Kidney epithelial cell (primary cell): ENCODE measurements at regions not wholly inside any gene's neighbourhood (a gene's known extent, or its start where the extent isn't known, plus 50 kb on each side); places are given as distances from the start of the nearest gene placed in this dataset.

Experiments used
- DNase-seq: peaks from one replicate; pipeline ENCODE4 v3.0.0-alpha.2; 2010; ENCODE audit warnings: low read depth
- H3K27me3 ChIP-seq: 2 replicates; pipeline ENCODE4 v1.6.0; 2011; ENCODE audit warnings: low read length; ENCODE audit not compliant: control insufficient read depth, insufficient read depth
- H3K36me3 ChIP-seq: 2 replicates; pipeline ENCODE4 v1.5.1; 2011; ENCODE audit warnings: low read length; ENCODE audit not compliant: control insufficient read depth, insufficient read depth
- H3K4me3 ChIP-seq: 2 replicates; pipeline ENCODE4 v1.5.1; 2011; ENCODE audit warnings: low read depth, mild to moderate bottlenecking, control low read depth, low read length
- CTCF ChIP-seq: IDR thresholded peaks from 2 replicates; pipeline ENCODE4 v1.5.1; 2011; ENCODE audit warnings: mild to moderate bottlenecking, moderate library complexity, low read length, control low read depth, inconsistent platforms; ENCODE audit not compliant: insufficient read depth, poor library complexity, severe bottlenecking

DNA sequence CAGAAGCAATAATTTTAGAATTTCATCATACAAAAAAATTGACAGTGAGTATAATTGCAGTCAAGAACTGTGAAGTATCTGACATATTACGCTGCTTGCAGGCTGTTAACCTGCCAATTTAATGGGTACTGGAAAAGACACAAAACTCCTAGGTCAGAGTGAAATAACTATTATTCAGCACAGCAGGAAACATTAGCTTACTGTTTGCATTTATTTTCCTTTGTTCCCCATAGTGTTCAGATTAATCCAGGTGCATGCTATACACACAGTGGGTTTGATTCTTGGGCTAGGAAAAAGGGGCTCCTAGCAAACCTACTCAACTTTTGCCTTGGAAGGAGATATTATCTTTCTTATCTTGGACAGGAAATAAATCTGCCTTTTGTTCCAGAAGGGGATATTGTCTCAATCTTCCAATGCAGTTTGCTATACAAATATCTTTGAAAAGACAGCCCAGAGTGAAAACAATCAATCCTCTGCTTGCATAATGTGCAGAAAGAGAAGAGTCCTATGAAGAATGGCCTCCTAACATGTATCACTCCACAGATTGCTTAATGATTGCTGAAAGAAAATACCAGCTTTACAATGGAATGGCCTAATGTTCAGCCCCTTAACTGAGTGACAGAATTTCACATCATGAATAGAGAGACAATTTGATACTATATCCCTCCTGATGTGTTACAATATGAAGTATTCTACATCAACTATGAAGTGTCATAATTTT, 443.4 kb downstream of the TBC1D4 start:
- Histone ChIP-seq H3K27me3 (no peaks in the 10 kb centered on the region), H3K4me3 (no peak overlapping the region), H3K36me3 (no peaks in the 10 kb centered on the region)
- no peak for DNase-seq
- TF ChIP-seq CTCF: no peak

- Histone ChIP-seq H3K4me3 (no peak overlapping the region), H3K36me3 (no peaks in the 10 kb centered on the region), H3K27me3 (no peaks in the 10 kb centered on the region)
- no peak for TF ChIP-seq CTCF
- no peak for DNase-seq
Measured at GRCh38 chr13:75025956-75026355, 456.0 kb downstream of the TBC1D4 start.

DNA sequence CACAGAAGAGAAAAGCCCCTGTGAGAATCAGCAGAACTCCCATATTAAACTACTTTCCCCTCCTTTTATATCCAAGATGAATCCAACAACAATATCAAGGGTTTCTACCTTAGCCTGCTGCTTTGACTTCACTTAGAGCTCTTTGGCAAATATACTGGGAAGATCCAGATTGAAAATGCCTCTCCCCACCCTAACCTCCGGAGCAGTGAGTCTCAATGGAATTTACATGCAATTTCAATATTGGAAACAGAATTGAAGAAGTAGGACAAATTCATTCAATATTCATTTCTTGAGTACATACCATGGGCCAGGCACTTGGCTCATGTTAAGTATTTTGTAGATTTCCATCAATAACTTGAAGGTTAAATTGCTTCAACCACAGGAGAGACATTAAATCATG, 457.4 kb downstream of the TBC1D4 start:
- H3K36me3 ChIP-seq: no peaks in the 10 kb centered on the region
- no peaks in the 10 kb centered on the region for H3K27me3 ChIP-seq
- no peak for DNase-seq
- no peak for TF ChIP-seq CTCF
- no peak overlapping the region for H3K4me3 ChIP-seq

- TF ChIP-seq CTCF: no peak
- Histone ChIP-seq H3K27me3 (no peaks in the 10 kb centered on the region), H3K4me3 (no peak overlapping the region), H3K36me3 (no peaks in the 10 kb centered on the region)
- no peak for DNase-seq
Measured at GRCh38 chr13:75023609-75024008, 458.4 kb downstream of the TBC1D4 start.

DNA sequence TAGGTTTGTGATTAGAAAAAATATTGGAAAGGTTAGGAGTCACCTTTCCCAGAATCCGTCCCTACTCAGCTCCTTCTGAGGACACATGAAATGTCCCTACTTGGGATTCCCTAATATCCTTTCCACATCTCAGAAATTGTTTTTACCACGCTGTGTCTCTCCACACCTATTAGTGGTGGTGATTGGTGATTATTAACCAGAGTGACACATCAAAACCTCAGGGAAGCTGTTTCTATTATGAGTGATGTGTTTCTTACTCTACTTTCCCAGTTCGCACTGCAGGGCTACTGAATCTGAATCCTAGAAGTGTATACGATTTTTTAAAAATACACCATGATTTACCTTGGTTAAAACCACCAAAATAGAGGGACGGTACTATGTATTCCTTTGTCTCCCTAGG, 460.8 kb downstream of the TBC1D4 start:
- Histone ChIP-seq H3K27me3 (no peaks in the 10 kb centered on the region), H3K36me3 (no peaks in the 10 kb centered on the region), H3K4me3 (no peak overlapping the region)
- no peak for TF ChIP-seq CTCF
- DNase-seq: peak; percentile 23

DNA sequence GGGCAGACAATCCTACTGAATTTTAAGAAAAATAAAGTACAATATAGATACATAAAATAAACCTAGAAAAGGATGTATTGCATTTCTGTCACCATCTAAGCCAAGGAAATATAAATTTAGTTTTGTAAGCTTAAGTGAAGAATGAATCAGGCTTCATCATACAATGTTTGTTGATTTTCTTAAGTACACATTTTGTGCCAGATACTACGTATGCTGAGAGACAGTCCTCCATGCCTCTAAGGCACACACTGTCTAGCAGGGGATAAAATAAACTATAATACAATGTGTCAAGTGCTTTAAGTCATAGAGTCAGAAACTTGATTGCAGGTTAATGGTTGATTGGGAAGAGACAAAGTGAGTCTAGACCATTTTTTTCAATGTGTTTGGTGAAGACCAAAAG, 465.7 kb downstream of the TBC1D4 start:
- H3K27me3 ChIP-seq: no peaks in the 10 kb centered on the region
- no peaks in the 10 kb centered on the region for H3K36me3 ChIP-seq
- no peak for TF ChIP-seq CTCF
- no peak for DNase-seq
- H3K4me3 ChIP-seq: no peak overlapping the region
